IMR-90 (cell line): ENCODE measurements at regions not wholly inside any gene's neighbourhood (a gene's known extent, or its start where the extent isn't known, plus 50 kb on each side); places are given as distances from the start of the nearest gene placed in this dataset.

Experiments
- CTCF ChIP-seq: conservative IDR thresholded peaks from 2 replicates; pipeline ENCODE4 v1.5.1; 2012; ENCODE audit warnings: mild to moderate bottlenecking, low read depth, low read length, improper control_type of control experiment
- ELK1 ChIP-seq: fragments of 150-350 bp; IDR thresholded peaks from 2 replicates; pipeline ENCODE4 v1.6.1; 2016; ENCODE audit warnings: low read depth, mild to moderate bottlenecking, low read length, moderate library complexity, borderline replicate concordance
- MAFK ChIP-seq: IDR thresholded peaks from 2 replicates; pipeline ENCODE4 v1.6.1; 2012; ENCODE audit warnings: low read depth, low read length, improper control_type of control experiment
- MAZ ChIP-seq: IDR thresholded peaks from 2 replicates; pipeline ENCODE4 v1.6.1; 2012; ENCODE audit warnings: low read depth, mild to moderate bottlenecking, low read length, improper control_type of control experiment, moderate library complexity, borderline replicate concordance
- POLR2A ChIP-seq: IDR thresholded peaks from 2 replicates; pipeline ENCODE4 v1.6.1; 2012; ENCODE audit warnings: mild to moderate bottlenecking, low read depth, low read length
- RAD21 ChIP-seq: IDR thresholded peaks from 2 replicates; pipeline ENCODE4 v1.6.1; 2012; ENCODE audit warnings: low read length, improper control_type of control experiment
- RCOR1 ChIP-seq: IDR thresholded peaks from 2 replicates; pipeline ENCODE4 v1.6.1; 2012; ENCODE audit warnings: mild to moderate bottlenecking, low read length, improper control_type of control experiment; ENCODE audit not compliant: insufficient replicate concordance
- RFX5 ChIP-seq: IDR thresholded peaks from 2 replicates; pipeline ENCODE4 v1.8.0; 2012; ENCODE audit warnings: low read depth, mild to moderate bottlenecking, low read length, moderate library complexity
- USF2 ChIP-seq: fragments of 150-350 bp; IDR thresholded peaks from 2 replicates; pipeline ENCODE4 v1.6.1; 2017; ENCODE audit warnings: mild to moderate bottlenecking, antibody characterized with exemption, low read length, low read depth

GRCh38 chr3:191802671-191803070 is 341.7 kb downstream of the PYDC2 start:
- TF ChIP-seq CTCF = no peak
- TF ChIP-seq POLR2A = no peak
- TF ChIP-seq RAD21 = no peak
- TF ChIP-seq RFX5 = no peak
- TF ChIP-seq ELK1 = no peak
- no peak for TF ChIP-seq MAFK
- no peak for TF ChIP-seq RCOR1
- no peak for TF ChIP-seq USF2
- no peak for TF ChIP-seq MAZ
